ENCODE measurements at regions not wholly inside any gene's neighbourhood (a gene's known extent, or its start where the extent isn't known, plus 50 kb on each side); places are given as distances from the start of the nearest gene placed in this dataset.

DNA sequence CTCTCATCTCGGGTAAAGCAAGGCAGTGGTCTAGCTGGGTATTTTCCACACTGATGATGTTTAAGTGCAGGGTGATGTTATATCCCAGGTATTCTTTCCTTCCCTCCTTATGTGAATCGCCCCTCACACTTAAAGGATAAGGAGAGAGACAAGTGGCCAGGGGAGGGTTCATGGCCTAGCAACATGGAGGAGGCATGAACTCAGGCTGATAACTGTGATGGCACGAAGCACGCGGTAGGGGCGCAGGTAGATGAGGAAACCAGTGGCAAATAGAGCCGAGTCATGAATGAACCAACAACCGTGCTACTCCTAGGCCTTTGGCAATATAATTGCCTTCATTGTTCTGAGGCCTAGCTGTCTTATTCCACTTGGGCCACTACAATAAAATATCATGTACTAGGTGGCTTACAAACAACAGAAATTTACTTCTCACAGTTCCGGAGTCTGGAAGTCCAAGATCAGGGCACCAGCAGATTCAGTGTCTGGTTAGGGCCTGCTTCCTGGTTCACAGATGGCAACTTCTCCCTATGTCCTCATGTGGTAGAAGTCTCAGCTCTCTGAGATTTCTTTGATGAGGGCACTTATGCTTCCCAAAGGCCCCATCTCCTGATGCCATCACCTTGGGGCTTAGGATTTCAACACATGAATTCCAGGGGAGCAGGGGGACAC lies 56.0 kb upstream of the PIK3CG start:
- DNase-seq (ENCODE audit: low read depth in 2 of 2): no peak

DNA sequence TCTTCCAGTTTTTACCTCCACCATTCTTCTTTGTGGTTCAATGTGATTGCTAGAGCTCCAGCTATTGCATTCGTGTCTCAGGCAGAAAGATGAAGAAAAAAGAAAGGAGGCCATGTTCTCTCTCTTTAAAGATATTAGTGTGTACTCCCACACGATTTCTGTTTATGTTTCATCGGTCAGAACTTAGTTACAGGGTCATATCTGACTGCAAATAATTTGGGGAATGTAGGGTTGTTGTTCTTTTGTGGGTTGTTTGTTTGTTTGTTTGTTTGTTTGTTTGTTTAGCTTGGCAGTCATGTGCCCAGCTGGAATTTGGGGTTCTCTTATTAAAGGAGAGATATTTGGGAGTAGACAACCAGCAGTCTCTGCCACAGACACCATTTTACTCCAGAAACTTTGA lies 53.6 kb upstream of the PIK3CG start:
- DNase-seq (ENCODE audit: low read depth in 2 of 2): no peak

DNA sequence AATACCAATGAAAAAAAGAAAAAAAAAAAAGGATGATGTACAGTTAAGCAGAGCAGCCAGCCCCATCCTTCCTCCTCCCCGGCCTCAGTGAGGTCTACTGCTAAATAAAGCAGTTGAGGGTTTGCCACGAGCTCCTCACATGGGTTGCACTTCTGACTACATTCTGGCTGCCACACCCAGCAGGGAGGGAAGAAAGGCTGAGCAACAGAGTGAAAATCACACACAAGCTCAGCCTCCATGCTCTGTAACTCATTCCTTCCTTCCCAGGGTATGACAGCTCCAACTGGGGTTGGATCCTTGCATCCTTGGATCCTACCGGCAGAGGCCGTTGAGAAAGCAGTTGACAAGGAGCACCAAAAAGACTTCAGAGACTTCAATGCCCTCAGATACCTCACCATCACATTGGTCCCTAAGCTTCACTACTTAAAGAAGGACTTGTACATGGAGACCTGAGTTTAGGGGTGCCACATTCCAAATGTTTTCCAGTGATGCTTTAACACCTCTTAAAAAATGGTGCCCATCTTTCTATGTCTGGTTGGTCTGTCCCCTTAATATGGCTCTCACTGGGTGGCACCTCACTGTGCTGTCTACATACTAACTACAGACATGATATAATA lies 52.9 kb upstream of the PIK3CG start:
- no peak for DNase-seq (ENCODE audit: low read depth in 2 of 2)

DNA sequence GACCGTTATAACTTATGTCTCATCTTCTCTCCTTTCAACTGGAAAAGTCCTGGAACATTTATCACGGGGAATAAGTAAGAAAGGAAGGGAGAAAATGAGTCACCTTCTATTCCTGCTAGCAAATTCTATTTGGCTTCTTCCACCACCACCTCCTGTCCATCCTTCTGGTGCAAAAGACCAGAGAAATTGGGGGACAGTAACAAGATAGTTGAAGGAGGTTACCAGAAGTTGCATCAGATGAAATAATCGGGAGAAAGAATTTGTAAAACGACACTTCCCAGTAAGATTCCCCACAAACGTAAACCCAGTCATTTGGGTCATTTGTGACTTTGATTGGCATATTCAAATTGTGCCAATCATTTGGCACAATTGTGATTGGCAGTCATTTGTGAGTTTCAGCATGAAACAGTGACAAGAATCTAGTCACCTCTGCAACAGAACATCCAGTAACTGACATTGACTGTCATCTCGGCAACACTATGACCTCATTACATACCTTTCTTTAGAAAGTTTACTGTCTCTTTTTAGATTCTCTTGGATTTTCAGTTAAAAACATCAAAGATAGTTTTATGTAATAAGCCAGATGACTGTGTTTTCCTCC lies 51.3 kb upstream of the PIK3CG start:
- DNase-seq (ENCODE audit: low read depth in 2 of 2): no peak

DNA sequence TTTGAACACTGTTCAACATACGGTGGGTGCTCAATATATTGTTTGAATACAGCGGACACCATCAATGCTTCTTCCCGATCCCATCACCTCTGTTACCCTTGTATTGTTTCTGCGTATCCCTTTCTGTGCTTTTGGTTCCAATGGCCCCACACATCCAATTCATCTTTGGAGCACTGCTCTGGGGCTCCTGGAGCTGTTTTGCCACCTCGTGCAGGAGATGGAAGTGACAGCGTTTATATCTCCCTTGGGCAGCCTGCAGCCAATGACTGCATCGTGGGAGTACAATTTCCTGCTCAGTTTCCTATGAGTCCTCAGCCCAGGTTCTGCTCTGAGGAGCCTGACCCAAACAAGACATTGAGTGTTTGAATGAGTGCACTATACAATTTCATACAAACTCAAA lies 50.2 kb upstream of the PIK3CG start:
- DNase-seq (ENCODE audit: low read depth in 2 of 2): no peak
